NCI-H748 (cell line): ENCODE measurements at regions not wholly inside any gene's neighbourhood (a gene's known extent, or its start where the extent isn't known, plus 50 kb on each side); places are given as distances from the start of the nearest gene placed in this dataset.
"Not testable (repeated sequence)": the region's sequence is repeated elsewhere in the genome, so short reads cannot be mapped to it uniquely, and the experiment has no call there.

Experiments used
- DNase-seq: peaks from one replicate; lab custom pipeline; 2025; ENCODE audit not compliant: unreplicated experiment; lab: John Stamatoyannopoulos, UW

DNA sequence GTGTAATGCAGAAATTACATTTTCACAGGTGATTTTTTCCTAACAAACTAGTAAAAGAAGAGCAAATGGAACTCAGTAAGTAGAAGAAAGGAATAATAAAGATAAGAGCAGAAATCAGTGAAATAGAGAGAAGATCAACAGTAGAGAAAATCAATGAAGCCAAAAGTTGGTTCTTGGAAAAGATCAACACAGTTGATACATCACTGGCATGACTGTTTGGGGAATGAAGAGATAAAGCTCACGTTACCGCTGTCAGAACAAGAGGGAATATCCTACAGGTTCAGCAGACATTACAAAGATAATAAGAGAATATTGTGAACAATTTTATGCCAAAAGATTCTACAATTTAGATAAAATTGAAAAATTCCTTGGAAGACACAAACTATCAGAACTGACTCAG, 146.4 kb downstream of the ACTR3B start:
- DNase-seq: no peak

GRCh38 chr7:152907042-152907761, 147.7 kb downstream of the ACTR3B start:
- no peak for DNase-seq

DNA sequence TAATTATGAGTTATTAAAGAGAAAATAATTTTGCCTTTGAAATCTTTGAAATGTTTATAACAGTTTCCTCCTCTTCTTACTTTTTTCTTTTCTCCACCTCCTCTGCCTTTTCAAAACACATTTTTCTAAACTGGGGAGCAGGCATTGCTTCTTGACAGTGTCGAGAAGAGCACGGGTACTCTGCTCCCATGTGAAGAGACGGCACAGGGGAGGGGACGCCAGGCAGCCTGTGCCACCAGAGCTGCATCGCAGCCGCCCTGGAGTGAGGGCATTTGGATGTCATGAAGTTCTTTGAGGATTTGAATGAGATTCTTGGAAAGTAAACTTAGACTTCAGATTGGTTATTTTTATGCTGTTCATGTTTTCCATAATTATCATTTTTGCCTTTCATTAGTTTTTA, 149.7 kb downstream of the ACTR3B start:
- DNase-seq: no peak

GRCh38 chr7:152909683-152910544, 150.4 kb downstream of the ACTR3B start:
- DNase-seq: no peak

- DNase-seq: peak; percentile 69
Observed at GRCh38 chr7:152910545-152911225, 151.1 kb downstream of the ACTR3B start.

DNA sequence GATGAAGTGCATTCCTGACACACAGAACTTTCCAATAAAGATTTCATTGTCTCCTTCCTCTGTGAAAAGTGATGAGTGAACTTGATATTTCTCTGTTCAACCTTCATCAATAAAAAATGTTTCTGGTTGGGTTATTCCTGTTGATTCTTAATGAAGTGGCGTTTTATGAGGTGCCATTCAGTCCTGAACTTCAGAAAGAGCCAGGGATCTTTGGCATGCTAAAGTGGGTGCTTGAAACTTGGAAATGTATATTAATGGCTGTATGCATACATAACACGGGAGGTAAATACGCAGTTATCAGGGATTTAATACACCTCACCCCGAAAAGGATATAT, 151.6 kb downstream of the ACTR3B start:
- DNase-seq: no peak

DNA sequence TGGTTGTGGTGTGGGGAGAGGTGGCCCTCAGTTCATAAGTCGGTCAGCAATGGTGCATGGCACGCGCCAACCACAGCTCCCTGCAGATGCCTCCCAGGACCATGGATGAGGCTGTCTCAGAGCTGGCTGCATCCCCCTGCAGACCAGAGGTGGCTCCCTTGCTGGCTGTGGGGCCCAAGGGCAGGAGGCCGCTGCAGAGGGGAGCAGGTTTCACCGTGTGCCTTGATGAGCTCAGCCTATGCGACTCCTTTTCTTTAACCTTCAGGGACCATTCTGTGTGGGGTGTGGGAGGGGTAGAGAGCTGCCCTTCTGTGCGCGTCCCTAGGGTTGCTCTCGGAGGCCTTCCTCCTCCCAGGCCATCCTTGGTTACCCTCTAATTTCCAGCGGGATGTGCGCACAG, 152.4 kb downstream of the ACTR3B start:
- no peak for DNase-seq

- no peak for DNase-seq
Observed at GRCh38 chr7:152912511-152912910, 153.0 kb downstream of the ACTR3B start.

GRCh38 chr7:152913492-152913891, 153.9 kb downstream of the ACTR3B start:
- no peak for DNase-seq

GRCh38 chr7:152914014-152914844, 154.7 kb downstream of the ACTR3B start:
- no peak for DNase-seq

DNA sequence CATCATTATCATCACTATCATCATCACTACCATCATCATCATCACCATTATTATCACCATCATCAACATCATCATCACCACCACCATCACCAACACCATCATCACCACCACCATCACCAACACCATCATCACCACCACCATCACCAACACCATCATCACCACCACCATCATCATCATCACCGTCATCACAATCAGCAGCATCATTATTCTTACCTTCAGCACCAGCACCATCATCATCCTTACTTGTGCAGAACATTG, 155.2 kb downstream of the ACTR3B start:
- DNase-seq: not testable (repeated sequence)

GRCh38 chr7:152922318-152923081, 162.9 kb downstream of the ACTR3B start:
- DNase-seq: no peak

DNA sequence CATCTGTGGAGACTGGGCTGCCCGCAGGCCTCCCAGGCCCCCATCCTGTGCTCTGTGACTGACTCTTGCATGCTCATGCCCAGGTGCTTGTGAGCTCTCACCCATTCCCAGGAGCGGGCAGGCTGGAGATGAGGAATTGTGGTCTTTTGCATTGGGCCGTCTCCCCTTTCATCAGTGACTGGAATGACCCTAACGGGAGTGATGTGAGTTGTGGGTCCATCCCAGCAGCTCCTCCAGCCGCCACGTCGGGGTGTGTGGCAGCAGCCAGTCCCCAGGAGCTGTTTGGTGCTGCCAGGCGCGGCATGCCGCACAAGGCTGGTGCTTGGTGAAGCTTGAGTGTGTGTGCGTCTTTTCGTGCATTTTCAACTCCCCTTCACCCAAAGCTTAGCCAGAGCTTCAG, 164.2 kb downstream of the ACTR3B start:
- no peak for DNase-seq

DNA sequence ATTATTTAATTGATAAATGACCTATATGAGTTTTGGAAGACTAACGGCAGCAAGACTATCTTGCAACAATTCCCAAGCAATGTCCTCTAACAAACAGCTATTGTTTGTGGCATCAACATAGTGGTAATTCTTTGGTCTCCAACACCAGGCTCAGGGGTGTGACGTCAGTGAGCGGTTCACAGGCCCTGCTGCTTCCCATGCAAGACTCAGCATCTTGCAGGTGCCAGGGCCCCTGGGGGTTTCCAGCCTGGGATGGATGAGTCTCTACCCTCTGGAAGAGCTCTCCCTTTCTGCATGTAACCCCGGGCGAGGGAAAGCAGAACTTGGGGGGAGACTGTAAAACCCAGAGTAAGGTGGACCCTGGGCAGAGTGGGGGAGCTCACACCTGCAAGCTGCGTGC, 164.7 kb downstream of the ACTR3B start:
- DNase-seq: no peak

DNA sequence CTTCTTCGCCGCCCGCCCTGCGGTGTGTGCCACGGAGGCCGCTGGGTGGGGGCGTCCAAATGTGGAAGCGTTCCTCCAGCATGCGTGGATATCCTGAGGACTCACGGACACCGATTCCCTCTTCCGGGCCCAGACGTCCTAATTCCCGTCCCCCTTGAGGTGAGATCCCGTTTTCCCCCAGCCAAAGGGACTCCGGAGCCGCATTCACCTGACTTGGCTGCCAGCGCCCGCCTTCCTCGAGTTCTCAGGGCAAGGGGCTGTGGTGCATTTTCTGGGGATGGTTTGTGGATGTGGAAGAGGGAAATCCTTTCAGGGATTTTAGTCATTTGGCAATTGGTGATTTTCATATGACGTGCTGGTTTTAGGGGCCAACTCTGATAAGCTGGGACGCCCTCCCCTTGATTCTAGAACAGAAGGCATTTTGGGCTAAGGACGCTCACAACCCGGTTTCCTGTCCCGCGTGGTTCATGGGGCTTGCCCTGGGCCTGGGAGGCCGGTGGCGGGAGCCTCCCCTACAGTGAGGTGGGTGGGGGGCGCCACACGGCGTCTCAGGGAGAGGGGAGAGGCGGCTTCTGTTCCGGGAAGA, 165.4 kb downstream of the ACTR3B start:
- no peak for DNase-seq

DNA sequence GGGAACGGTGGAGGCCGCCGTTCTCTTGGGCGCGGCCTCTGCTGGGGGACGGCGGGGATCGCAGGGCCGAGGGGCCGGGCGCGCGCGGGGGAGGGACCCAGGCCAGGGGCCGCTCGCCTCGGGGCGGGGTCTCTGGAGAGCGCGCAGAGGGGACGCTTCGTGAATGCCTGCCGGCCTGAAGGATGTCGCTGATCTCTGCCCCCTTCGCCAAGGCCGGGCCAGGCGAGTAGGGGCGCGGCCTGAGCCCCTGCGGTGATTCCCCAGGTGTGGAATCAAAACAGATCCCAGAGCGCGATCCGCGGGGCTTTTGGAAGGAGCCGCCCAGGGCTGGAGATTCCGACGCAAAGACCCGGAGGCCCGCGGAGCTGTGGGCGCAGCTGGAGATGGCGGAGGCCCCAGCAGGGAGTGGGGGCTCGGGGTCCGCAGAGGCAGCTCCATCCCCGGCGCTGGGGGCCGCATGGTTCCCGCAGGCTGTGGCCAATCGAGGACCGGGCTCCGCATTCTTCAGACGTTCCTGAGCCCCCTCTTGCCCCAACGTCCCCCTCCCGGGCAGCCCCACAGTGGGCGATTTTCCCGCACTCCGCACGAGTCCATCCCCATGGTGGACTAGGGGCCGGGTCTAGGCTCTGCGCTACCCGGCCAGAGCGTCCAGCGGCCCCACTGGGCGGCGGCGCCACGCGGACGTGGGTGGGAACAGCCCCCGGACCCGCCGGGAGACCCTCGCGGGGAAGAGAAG, 166.0 kb downstream of the ACTR3B start:
- no peak for DNase-seq

DNA sequence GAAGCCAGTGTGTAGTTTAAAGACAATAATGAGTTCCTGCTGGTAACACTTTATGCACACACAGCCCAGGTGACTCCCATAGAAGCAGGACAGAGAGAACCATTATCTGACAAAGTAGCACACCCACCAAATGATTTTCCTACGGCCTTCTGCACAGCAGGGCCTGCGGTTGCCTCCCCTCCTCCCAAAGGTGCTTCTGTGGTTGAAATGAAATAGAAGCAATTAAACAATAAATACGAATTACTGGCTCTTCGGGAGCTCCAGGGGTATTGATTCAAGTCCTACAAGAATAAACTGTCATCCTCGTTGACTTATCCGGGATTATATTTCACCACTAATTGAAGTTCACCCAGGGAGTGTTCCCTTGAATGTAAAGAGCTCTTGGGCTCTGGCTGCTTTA, 172.1 kb downstream of the ACTR3B start:
- peak; percentile 94 for DNase-seq

DNA sequence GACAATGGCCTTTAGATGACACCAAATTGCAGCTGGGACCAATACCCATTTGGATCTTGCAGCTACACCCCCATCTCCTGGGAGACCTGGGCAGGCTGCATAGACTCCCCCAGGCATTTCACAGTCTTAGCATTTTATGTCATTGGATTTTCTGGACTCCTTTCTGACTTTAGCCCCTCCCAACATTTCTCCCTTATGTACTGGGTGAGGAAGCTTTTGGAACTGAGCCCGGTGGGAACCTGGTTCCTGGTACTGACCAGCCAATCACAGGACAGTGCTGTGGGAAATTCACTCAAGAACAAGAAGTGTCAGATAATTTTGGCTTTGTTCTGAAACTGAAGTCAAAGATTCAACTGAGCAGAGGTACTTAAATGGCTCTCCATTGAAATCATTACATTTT, 177.7 kb downstream of the ACTR3B start:
- no peak for DNase-seq

DNA sequence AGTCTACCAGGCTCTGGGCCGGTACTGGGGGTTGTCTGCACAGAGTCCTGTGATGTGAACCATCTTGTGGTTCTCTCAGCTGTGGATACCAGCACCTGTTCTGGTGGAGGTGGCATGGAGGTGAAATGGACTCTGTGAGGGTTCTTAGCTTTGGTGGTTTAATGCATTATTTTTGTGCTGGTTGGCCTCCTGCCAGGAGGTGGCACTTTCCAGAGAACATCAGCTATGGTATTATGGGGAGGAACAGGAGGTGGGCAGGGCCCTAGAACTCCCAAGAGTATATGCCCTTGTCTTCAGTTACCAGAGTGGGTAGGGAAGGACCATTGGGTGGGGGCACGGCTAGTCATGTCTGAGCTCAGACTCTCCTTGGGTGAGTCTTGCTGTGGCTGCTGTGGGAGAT, 187.1 kb downstream of the ACTR3B start:
- DNase-seq: not testable (repeated sequence)

GRCh38 chr7:152947686-152948085, 188.1 kb downstream of the ACTR3B start:
- no peak for DNase-seq
